Activated CD4-positive, alpha-beta T cell treated with anti-CD3 and anti-CD28 coated beads, Interleukin-2, amount 50 U/mL, for 24 hours (primary cell): ENCODE measurements at regions not wholly inside any gene's neighbourhood (a gene's known extent, or its start where the extent isn't known, plus 50 kb on each side); places are given as distances from the start of the nearest gene placed in this dataset.

Source experiments
- DNase-seq, 2 donors: peaks; one replicate each; pipeline ENCODE4 v3.0.0-alpha.2; 2020; ENCODE audit warnings: low read depth in 1 of 2, low spot score in 1 of 2

GRCh38 chr15:58324533-58324932 lies 107.3 kb upstream of the LIPC start:
- no peak for DNase-seq

GRCh38 chr15:58327958-58328357 lies 103.8 kb upstream of the LIPC start:
- no peak for DNase-seq

- no peak for DNase-seq
These were observed 102.6 kb upstream of the LIPC start for GRCh38 chr15:58329211-58329610.

- DNase-seq = no peak
These were observed 101.8 kb upstream of the LIPC start for GRCh38 chr15:58329781-58330671.

- no peak for DNase-seq
These were observed 100.8 kb upstream of the LIPC start for GRCh38 chr15:58330741-58331559.

- no peak for DNase-seq
These were observed 100.3 kb upstream of the LIPC start for GRCh38 chr15:58331560-58331912.

- peak; percentile 64 to 87 for DNase-seq
These were observed 99.7 kb upstream of the LIPC start for GRCh38 chr15:58331913-58332675.

GRCh38 chr15:58332676-58333400 lies 99.0 kb upstream of the LIPC start:
- no peak for DNase-seq

GRCh38 chr15:58334803-58335202 lies 97.0 kb upstream of the LIPC start:
- no peak for DNase-seq

- no peak for DNase-seq
These were observed 95.6 kb upstream of the LIPC start for GRCh38 chr15:58336161-58336560.

- no peak for DNase-seq
These were observed 91.6 kb upstream of the LIPC start for GRCh38 chr15:58340176-58340575.

GRCh38 chr15:58342508-58342907 lies 89.3 kb upstream of the LIPC start:
- DNase-seq = no peak

- no peak for DNase-seq
These were observed 87.3 kb upstream of the LIPC start for GRCh38 chr15:58344213-58345070.

GRCh38 chr15:58346361-58346760 lies 85.4 kb upstream of the LIPC start:
- no peak for DNase-seq

- DNase-seq = no peak
These were observed 83.5 kb upstream of the LIPC start for GRCh38 chr15:58348095-58348812.

- DNase-seq = no peak
These were observed 79.5 kb upstream of the LIPC start for GRCh38 chr15:58352026-58352929.

GRCh38 chr15:58355382-58355971 lies 76.3 kb upstream of the LIPC start:
- no peak for DNase-seq

GRCh38 chr15:58355973-58356372 lies 75.8 kb upstream of the LIPC start:
- DNase-seq = no peak
